GM18511 (cell line): ENCODE measurements at regions not wholly inside any gene's neighbourhood (a gene's known extent, or its start where the extent isn't known, plus 50 kb on each side); places are given as distances from the start of the nearest gene placed in this dataset.

Experiments
- ATAC-seq: cut with Tn5 transposase; IDR thresholded peaks from one replicate; pipeline ENCODE4 v1.9.1; 2021; ENCODE audit warnings: mild to moderate bottlenecking, moderate library complexity; ENCODE audit not compliant: unreplicated experiment

- no peak for ATAC-seq
Observed at GRCh38 chr1:37085393-37085792, 51.1 kb upstream of the GRIK3 start.

DNA sequence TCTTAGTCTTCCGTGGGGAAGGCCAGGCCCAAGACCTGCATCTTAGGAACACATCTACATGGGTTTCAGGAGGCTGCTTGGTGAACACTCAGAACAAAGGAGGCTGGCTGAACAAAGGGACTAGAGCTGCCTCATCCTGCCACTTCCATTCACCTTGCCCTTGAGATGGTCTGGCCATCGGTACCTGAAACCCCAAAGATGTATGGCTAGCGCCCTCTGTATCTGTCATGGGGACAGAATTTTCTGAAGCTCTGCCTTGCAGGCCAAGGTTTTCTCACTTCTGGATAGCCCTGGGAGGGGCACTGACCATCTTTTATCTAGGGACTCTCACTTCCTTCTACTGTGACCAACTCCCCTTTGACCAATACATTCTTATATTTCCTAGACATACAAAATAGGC, 55.4 kb upstream of the GRIK3 start:
- no peak for ATAC-seq

DNA sequence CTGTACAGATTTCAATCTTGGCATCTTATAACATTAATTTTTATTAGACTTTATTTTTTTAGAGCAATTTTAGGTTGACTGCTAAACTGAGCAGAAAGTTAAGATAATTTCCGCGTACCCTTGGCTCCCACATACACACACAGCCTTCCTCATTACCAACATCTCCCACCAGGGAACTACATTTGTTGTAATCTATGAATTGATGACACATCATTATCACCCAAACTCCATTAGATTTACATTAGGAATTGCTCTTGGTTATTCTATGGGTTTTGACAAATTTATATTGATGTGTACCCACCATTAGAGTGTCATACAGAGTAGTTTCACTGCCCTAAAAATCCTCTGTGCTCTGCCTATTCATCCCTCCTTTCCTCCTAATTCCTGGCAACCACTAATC, 56.4 kb upstream of the GRIK3 start:
- no peak for ATAC-seq

GRCh38 chr1:37092937-37093336, 58.6 kb upstream of the GRIK3 start:
- ATAC-seq: no peak

- no peak for ATAC-seq
Observed at GRCh38 chr1:37094302-37094701, 60.0 kb upstream of the GRIK3 start.

GRCh38 chr1:37096523-37096922, 62.2 kb upstream of the GRIK3 start:
- ATAC-seq: no peak

DNA sequence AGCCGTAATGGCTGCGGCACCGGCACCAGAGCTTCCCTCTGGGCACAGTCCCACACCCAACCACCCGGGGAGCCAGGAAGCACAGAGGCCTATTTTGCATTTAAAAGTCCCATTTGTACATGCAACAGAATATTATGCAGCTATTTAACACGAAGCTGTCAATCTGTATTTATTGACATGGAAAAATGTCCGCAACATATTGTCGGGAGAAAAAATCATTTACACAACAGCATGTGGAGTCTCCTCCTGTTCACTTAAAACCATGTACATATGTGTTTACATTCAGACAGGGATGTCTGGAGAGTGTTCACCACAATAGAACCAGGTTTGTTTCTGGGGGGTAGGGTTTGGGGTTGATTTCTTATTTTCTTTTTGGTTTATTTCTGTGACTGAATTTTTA, 63.4 kb upstream of the GRIK3 start:
- ATAC-seq: no peak

- no peak for ATAC-seq
Observed at GRCh38 chr1:37098237-37098636, 63.9 kb upstream of the GRIK3 start.

- ATAC-seq: no peak
Observed at GRCh38 chr1:37100310-37100709, 66.0 kb upstream of the GRIK3 start.

DNA sequence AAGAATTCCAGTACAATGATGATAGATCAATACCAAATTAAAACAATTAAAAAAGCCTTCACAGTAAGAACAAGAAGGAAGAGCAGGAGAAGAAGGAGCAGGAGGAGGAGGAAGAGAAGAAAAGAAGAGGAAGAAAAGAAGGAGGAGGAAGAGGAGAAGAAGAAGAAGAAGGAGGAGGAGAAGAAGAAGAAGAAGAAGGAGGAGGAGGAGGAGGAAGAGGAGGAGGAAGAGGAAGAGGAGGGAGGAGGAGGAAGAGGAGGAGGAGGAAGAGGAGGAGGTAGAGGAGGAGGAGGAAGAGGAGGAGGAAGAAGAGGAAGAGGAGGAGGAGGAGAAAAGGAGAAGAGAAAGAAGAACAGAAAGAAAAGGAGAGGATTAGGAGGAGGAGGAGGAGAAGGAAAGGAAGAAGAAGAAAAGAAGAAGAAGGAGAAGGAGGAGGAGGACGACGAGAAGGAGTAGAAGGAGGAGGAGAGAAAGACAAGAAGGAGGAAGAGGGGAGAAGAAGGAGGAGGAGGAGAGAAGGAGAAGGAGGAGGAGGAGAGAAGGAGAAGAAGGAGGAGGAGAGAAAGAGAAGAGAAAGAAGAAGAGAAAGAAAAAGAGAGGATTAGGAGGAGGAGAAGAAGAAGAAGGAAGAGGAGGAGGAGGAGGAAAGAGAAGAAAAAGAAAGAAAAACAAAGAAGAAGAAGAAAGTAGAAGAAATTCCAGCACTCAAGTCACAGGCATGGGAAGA, 68.5 kb upstream of the GRIK3 start:
- ATAC-seq: no peak

GRCh38 chr1:37105911-37106310, 71.6 kb upstream of the GRIK3 start:
- ATAC-seq: no peak

- no peak for ATAC-seq
Observed at GRCh38 chr1:37107153-37107907, 73.0 kb upstream of the GRIK3 start.

GRCh38 chr1:37108596-37109188, 74.4 kb upstream of the GRIK3 start:
- ATAC-seq: no peak

DNA sequence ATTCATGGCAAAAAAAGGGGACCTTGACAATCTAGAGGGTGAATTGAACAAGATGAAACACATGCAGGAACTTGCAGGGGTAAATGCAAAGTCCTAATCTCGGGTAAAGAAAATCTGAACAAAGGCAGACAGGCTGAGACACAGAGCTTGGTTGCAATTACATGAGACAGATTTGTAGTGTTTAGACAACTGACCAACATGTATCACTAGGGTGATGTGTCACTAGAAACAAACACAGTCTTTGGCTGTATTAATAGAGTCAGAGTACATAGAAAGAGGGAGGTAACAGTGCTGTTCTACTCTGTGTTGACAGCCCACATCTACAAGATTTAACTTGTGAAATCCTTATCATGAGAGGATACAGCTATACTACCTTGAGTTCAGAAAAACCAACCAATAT, 78.1 kb upstream of the GRIK3 start:
- no peak for ATAC-seq

- ATAC-seq: no peak
Observed at GRCh38 chr1:37113285-37113997, 79.1 kb upstream of the GRIK3 start.

- no peak for ATAC-seq
Observed at GRCh38 chr1:37118790-37119189, 84.5 kb upstream of the GRIK3 start.

DNA sequence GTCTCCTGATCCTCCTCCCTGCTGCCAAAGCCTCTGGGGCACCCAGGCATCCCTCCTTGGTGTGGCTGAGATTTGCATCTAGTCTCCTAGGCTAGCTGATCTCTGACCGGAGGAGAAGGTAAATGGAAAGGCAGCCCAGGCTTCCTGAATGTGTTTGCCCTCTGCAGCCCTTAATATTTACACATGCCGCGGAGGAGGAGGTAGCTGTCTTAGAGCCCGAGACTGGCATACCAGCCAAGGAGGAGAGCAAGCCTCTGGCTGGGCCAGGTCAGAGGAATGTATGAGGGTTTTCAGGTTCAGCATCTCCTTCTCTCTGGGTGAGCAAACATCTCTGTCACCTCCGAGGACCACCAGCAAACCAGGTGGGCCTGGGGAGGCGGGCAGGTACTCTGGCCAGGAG, 86.0 kb upstream of the GRIK3 start:
- ATAC-seq: no peak

DNA sequence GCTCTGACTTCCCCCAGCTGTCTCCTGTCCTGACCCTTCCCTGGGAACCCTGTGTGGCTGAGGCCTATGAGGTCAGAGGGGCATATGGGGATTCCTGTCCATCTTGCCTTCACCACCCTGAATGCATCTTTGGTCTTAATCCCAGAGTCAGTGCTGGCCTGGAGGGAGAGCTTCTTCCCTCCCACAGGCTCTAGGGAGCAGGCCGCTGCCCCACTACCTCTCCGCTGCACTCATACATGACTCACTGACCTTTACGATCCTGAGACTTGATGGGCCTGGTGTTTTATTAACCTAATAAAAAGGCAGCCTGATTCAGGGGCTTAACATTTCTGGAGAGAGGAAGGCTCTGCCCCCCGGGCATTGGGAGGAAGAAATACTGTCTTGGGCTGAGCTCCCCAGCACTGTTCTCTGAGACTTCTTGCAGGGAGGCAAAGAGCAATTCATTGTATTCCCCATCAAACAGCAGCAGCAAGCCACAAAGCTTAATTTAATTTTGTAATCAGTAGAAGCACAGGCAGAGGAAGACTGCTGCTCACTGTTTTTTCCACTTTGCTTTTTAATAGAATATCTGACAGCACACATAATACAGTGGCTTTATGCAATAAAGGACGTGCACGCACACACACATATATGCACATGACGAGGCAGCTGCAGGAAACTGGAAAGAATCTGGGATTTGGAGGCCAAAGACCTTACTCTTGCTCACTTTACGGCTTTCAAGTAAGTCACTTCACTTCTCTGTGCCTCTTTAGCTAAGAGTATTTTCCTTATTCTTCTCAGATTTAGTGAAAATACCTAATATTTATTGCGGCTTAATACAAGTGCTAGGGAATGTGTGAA, 89.2 kb upstream of the GRIK3 start:
- ATAC-seq: no peak

GRCh38 chr1:37124501-37124900, 90.2 kb upstream of the GRIK3 start:
- ATAC-seq: no peak

DNA sequence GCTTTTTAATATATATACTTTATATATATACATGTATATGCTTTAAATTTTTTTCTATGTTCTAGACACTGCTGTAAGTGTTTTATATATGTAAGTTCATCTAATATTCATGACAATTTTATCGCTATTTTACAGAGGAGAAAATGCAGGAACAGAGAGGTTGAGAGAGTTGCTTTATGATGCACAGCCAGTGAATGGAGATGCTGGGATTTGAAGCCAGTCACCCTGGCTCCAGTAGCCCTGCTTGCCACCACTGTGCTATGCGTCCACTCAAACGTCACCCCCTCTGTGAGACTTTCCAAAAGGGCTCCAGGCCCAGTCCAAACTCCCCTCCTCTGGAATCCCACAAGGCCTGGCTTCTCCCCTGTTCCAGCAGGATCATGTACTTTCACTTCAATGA, 91.0 kb upstream of the GRIK3 start:
- no peak for ATAC-seq
